ENCODE measurements at regions not wholly inside any gene's neighbourhood (a gene's known extent, or its start where the extent isn't known, plus 50 kb on each side); places are given as distances from the start of the nearest gene placed in this dataset.

DNA sequence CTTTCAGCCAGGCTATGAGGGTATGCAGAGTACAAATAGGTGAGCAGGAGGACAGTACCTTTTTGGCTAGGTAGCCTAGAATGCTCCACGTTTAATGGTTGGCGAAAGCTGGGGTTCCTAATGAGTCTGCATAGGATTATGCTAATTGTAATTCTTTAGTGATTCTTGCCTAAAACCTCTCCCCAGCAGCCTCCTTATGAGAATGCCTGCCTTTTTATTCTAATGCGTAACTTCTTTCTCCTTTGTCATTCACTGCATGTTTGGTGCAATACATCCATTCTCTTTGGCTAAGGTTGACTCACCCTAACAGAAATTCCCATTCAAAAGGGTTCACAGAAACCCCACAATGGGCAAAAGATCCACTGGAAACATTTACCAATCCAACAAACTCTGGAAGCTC is 752.2 kb downstream of the FSCB start:
- TF ChIP-seq, protein P1, sequence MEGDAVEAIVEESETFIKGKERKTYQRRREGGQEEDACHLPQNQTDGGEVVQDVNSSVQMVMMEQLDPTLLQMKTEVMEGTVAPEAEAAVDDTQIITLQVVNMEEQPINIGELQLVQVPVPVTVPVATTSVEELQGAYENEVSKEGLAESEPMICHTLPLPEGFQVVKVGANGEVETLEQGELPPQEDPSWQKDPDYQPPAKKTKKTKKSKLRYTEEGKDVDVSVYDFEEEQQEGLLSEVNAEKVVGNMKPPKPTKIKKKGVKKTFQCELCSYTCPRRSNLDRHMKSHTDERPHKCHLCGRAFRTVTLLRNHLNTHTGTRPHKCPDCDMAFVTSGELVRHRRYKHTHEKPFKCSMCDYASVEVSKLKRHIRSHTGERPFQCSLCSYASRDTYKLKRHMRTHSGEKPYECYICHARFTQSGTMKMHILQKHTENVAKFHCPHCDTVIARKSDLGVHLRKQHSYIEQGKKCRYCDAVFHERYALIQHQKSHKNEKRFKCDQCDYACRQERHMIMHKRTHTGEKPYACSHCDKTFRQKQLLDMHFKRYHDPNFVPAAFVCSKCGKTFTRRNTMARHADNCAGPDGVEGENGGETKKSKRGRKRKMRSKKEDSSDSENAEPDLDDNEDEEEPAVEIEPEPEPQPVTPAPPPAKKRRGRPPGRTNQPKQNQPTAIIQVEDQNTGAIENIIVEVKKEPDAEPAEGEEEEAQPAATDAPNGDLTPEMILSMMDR (conservative IDR thresholded peaks at IDR 0.05) = no peak
- no peak for TF ChIP-seq ZFX (IDR thresholded peaks at IDR 0.05)
